Fibroblast of the aortic adventitia (primary cell): ENCODE measurements at regions not wholly inside any gene's neighbourhood (a gene's known extent, or its start where the extent isn't known, plus 50 kb on each side); places are given as distances from the start of the nearest gene placed in this dataset.
"Not testable (repeated sequence)": the region's sequence is repeated elsewhere in the genome, so short reads cannot be mapped to it uniquely, and the experiment has no call there.

Experiments
- DNase-seq: peaks from one replicate; pipeline ENCODE4 v3.0.0-alpha.2; 2010; ENCODE audit warnings: low read depth
- H3K4me3 ChIP-seq: 2 replicates; pipeline ENCODE4 v1.5.1; 2011; ENCODE audit warnings: low read depth, mild to moderate bottlenecking, control low read depth, low read length, moderate library complexity
- TF ChIP-seq, protein P1 (sequence below): IDR thresholded peaks from 2 replicates; pipeline ENCODE4 v1.5.1; 2011; ENCODE audit warnings: mild to moderate bottlenecking, low read length, control low read depth, inconsistent platforms; ENCODE audit not compliant: insufficient read depth

DNA sequence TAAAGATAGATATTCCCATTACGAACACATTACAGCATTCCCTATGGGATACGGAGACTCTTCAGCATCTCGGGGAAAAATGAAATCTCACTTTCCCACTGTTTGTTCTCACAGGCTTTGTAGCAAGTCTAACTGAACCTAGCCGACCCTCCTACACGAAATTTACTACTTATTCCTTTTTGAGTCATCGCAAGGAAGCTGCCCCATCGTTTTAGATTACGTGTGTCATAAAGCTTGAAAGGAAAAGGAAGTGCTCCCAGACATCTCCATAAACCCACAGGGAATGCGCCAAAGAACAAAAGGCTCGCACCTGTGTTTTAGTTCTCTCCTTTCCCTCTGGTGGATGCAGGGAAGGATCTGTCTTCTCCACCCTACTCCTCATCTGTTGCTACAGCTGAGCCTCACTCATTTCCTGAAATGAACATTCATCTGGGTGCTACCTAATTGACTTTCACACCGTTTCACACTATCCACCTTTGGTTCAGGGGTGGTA, 76.2 kb upstream of the STK39 start:
- TF ChIP-seq, protein P1, sequence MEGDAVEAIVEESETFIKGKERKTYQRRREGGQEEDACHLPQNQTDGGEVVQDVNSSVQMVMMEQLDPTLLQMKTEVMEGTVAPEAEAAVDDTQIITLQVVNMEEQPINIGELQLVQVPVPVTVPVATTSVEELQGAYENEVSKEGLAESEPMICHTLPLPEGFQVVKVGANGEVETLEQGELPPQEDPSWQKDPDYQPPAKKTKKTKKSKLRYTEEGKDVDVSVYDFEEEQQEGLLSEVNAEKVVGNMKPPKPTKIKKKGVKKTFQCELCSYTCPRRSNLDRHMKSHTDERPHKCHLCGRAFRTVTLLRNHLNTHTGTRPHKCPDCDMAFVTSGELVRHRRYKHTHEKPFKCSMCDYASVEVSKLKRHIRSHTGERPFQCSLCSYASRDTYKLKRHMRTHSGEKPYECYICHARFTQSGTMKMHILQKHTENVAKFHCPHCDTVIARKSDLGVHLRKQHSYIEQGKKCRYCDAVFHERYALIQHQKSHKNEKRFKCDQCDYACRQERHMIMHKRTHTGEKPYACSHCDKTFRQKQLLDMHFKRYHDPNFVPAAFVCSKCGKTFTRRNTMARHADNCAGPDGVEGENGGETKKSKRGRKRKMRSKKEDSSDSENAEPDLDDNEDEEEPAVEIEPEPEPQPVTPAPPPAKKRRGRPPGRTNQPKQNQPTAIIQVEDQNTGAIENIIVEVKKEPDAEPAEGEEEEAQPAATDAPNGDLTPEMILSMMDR = no peak
- DNase-seq = no peak
- H3K4me3 ChIP-seq = no peak overlapping the region

DNA sequence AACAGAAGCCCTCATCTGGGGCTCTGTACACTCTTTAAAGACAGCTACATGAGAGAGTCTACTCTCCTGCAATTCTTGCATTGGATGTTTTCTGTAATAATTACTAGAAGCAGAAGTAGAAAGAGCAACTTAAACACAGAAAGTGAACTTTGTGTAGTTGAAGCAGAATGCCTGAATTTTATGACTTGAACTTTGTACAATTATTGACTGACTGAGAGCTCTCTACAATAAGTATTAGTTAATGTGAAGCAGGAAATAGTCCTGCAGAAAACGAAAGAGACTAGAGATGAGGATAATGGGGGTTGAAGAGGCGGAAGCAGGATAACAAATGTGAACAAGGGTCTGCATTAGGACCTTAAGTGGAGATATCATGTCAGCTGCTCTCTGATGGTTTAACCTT, 79.2 kb upstream of the STK39 start:
- no peak for DNase-seq
- TF ChIP-seq, protein P1 = no peak
- H3K4me3 ChIP-seq = no peak overlapping the region

DNA sequence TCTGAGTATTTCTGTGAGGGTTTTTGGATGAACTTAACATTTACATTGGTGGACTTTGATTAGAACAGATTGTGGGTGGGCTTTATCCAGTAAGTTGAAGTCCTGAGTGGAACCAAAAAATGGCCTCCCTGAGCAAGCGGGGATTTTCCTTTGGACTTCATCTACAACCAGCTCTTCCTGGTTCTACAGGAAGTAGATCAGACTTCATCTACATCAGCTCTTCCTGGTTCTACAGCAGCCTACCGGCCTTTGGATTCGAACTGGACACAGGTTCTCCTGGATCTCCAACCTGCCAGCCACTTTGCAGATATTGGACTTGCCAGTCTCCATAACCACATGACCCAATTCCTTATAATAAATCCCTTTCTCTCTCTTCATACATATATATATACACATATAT, 79.9 kb upstream of the STK39 start:
- H3K4me3 ChIP-seq = no peak overlapping the region
- DNase-seq = no peak
- TF ChIP-seq, protein P1 = no peak

DNA sequence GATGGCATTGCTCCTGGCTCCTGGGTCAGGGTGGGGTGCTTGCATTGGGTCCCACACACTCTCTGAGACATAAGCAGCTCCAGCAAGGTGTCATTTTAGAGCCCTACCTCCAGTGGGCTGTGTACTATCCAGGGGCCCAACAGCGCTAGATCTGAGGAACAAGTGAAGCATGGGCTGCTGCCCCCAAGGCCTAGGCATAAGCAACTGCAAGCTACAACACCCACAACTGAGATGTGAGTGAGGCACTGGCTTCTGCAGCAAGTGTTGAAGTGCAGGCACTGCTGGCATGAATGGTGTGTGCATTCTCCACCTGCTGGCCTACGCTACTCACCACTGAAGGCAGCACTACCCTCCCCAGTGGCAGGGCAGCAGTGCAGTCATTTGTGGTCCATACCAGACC, 81.0 kb upstream of the STK39 start:
- TF ChIP-seq, protein P1 = no peak
- no peak overlapping the region for H3K4me3 ChIP-seq
- DNase-seq = no peak

DNA sequence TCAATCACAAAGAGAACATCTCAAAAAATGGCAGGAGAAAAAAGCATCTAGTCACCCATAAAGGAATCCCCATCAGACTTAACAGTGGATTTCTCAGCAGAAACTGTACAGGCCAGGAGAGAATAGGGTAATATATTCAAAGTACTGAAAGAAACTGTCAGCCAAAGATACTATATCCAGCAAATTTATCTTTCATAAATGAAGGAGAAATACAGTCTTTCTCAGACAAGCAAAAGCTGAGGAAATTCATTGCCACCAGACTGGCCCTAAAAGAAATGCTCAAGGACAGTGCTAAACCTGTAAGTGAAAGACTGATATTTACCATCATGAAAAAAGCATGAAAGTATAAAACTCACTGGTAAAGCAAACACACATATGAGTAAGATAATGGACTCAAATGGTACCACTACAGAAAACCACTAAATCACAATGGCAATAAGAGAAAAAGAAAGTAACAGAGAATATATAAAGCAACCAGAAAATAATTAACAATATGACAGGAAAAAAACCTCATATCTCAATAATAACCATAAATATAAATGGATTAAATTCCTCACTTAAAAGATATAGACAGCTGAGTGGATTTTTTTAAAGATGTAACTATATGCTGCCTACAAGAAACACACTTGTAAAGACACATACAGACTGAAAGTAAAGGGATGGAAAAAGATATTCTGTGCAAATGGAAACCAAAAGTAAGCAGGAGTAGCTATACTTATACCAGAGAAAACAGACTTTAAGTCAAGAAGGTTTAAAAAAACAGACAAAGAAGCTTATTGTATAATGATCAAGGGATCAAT, 83.4 kb upstream of the STK39 start:
- no peak overlapping the region for H3K4me3 ChIP-seq
- TF ChIP-seq, protein P1 = no peak
- DNase-seq = no peak

DNA sequence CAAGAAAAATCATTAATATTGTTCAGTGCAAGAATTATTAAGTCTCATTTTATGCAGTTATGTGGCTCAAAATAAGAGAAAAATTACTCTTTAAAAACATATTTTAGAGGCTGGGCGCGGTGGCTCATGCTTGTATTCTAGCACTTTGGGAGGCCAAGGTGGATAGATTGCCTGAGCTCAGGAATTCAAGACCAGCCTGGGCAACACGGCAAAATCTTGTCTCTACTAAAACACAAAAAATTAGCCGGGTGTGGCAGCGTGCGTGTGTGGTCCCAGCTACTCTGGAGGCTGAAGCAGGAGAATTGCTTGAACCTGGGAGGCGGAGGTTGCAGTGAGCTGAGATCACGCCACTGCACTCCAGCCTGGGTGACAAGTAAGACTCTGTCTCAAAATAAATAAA, 87.9 kb upstream of the STK39 start:
- not testable (repeated sequence) for DNase-seq, H3K4me3 ChIP-seq

DNA sequence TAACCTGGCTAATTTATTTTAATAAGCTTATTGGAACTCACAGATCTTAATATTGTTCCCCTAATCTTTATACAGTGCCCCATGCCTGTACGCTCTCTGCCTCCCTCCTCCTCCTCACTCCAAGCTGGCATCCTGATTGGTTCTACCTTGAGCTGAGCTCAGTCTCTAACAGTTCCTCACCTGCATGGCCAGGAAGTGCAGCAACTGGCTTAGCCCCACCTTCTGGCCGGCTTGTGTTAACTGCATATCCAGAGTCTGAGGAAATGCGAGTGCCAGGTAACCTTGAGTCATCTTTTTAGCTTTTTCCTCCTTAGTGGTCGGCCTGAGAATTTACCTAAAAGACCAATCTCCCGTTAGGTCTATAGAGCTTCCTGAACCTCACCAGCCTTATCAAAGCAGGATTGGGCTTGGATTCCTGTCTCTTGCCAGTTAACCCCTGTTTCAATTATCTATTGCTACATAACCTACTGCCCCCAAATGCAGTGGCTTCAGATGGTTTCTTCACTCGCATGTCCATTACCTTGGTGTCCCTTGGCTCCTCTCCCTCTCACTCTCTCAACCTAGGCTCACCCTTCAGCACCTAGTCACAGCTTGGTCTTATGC, 89.5 kb upstream of the STK39 start:
- H3K4me3 ChIP-seq = no peak overlapping the region
- no peak for DNase-seq
- TF ChIP-seq, protein P1 = no peak
